Fibroblast of lung (primary cell): ENCODE measurements at regions not wholly inside any gene's neighbourhood (a gene's known extent, or its start where the extent isn't known, plus 50 kb on each side); places are given as distances from the start of the nearest gene placed in this dataset.

Source experiments
- EZH2 ChIP-seq: IDR thresholded peaks from 2 replicates; pipeline ENCODE4 v1.5.1; 2012; ENCODE audit warnings: low read length, control low read depth, mild to moderate bottlenecking; ENCODE audit errors: missing control alignments
- TF ChIP-seq, protein P1 (sequence below), 2 donors: IDR thresholded peaks in 1 of 2; conservative IDR thresholded peaks in 1 of 2; 1 replicate in 1 of 2; 2 replicates in 1 of 2; pipeline ENCODE4 v1.5.1; 2011 to 2012; ENCODE audit warnings: low read length in 2 of 2, control low read depth in 1 of 2, inconsistent platforms in 1 of 2, low read depth in 1 of 2, mild to moderate bottlenecking in 1 of 2

DNA sequence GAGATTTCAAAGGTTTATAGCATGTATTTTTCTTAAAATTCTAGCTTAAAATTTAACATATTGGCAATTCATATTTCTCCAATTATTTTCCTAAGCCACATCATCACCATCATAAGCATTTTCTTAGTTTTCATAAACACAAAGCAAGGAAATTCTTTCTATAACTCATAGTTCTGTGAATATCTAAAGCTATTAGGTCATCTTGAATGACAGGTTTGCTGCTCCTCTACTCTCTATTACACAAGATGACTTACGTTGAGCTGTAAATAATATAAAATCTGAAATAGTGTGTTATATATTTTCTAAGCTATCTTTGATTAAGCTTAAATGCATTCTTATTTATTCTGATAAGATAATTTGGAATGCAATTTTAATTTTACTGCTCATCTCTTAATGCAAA is 984.6 kb upstream of the CNTNAP5 start:
- TF ChIP-seq, protein P1, sequence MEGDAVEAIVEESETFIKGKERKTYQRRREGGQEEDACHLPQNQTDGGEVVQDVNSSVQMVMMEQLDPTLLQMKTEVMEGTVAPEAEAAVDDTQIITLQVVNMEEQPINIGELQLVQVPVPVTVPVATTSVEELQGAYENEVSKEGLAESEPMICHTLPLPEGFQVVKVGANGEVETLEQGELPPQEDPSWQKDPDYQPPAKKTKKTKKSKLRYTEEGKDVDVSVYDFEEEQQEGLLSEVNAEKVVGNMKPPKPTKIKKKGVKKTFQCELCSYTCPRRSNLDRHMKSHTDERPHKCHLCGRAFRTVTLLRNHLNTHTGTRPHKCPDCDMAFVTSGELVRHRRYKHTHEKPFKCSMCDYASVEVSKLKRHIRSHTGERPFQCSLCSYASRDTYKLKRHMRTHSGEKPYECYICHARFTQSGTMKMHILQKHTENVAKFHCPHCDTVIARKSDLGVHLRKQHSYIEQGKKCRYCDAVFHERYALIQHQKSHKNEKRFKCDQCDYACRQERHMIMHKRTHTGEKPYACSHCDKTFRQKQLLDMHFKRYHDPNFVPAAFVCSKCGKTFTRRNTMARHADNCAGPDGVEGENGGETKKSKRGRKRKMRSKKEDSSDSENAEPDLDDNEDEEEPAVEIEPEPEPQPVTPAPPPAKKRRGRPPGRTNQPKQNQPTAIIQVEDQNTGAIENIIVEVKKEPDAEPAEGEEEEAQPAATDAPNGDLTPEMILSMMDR (conservative IDR thresholded peaks at IDR 0.05 in 1 of 2, IDR thresholded peaks at IDR 0.05 in 1 of 2; ENCODE audit: low read depth in 1 of 2, low read length in 2 of 2): no peak
- no peak for TF ChIP-seq EZH2
